H1 (cell line): ENCODE measurements at regions not wholly inside any gene's neighbourhood (a gene's known extent, or its start where the extent isn't known, plus 50 kb on each side); places are given as distances from the start of the nearest gene placed in this dataset.

Experiments
- EGR1 ChIP-seq: IDR thresholded peaks from 2 replicates; pipeline ENCODE4 v1.6.1; 2011; ENCODE audit warnings: low read depth, low read length, borderline replicate concordance
- GABPA ChIP-seq: IDR thresholded peaks from 2 replicates; pipeline ENCODE4 v1.6.1; 2011; ENCODE audit warnings: mild to moderate bottlenecking, low read length, moderate library complexity, borderline replicate concordance; ENCODE audit not compliant: insufficient read depth
- JUND ChIP-seq: IDR thresholded peaks from 2 replicates; pipeline ENCODE4 v1.6.1; 2011; ENCODE audit warnings: mild to moderate bottlenecking, improper control_type of control experiment, low read length
- MAFK ChIP-seq: IDR thresholded peaks from 2 replicates; pipeline ENCODE4 v1.6.1; 2012; ENCODE audit warnings: low read depth, mild to moderate bottlenecking, improper control_type of control experiment, low read length
- POLR2A ChIP-seq, 2 experiments: IDR thresholded peaks; 1 replicate in 1 of 2; 2 replicates in 1 of 2; pipeline ENCODE4 v1.6.1; 2011; ENCODE audit warnings: low read depth in 2 of 2, low read length in 2 of 2, mild to moderate bottlenecking in 2 of 2; ENCODE audit errors: control extremely low read depth in 1 of 2
- POLR2AphosphoS5 ChIP-seq: IDR thresholded peaks from 2 replicates; pipeline ENCODE4 v1.6.1; 2011; ENCODE audit warnings: low read depth, low read length
- RAD21 ChIP-seq, 2 experiments: IDR thresholded peaks in 1 of 2; conservative IDR thresholded peaks in 1 of 2; 2 replicates each; pipeline ENCODE4 v1.6.1; 2011; ENCODE audit warnings: low read depth in 2 of 2, low read length in 2 of 2, improper control_type of control experiment in 1 of 2, inconsistent platforms in 1 of 2, mild to moderate bottlenecking in 1 of 2, moderate library complexity in 1 of 2
- RBBP5 ChIP-seq: IDR thresholded peaks from 2 replicates; pipeline ENCODE4 v1.7.1; 2012; ENCODE audit warnings: low read depth, mild to moderate bottlenecking, inconsistent platforms, low read length, moderate library complexity, borderline replicate concordance
- RNF2 ChIP-seq: fragments of 200-900, 300-1000 bp; sonication (generic); IDR thresholded peaks from 2 replicates; pipeline ENCODE4 v1.7.1; 2016; ENCODE audit warnings: borderline replicate concordance, low read depth, mild to moderate bottlenecking, antibody characterized with exemption, low read length; ENCODE audit not compliant: poor library complexity, severe bottlenecking; ENCODE audit errors: missing control alignments
- RXRA ChIP-seq: IDR thresholded peaks from 2 replicates; pipeline ENCODE4 v1.6.1; 2011; ENCODE audit warnings: low read depth, mild to moderate bottlenecking, low read length, moderate library complexity; ENCODE audit not compliant: insufficient read depth
- SIX5 ChIP-seq: IDR thresholded peaks from 2 replicates; pipeline ENCODE4 v1.6.1; 2011; ENCODE audit warnings: mild to moderate bottlenecking, low read depth, low read length
- SP2 ChIP-seq: IDR thresholded peaks from 2 replicates; pipeline ENCODE4 v1.6.1; 2012; ENCODE audit warnings: mild to moderate bottlenecking, low read length, inconsistent platforms
- TF ChIP-seq, protein P1 (sequence below), 3 experiments: IDR thresholded peaks; 1 replicate in 2 of 3; 2 replicates in 1 of 3; pipeline versions ENCODE4 v1.5.1 to v1.6.1; 2011; ENCODE audit warnings: low read length in 3 of 3, mild to moderate bottlenecking in 3 of 3, inconsistent platforms in 2 of 3, low read depth in 1 of 3, moderate library complexity in 1 of 3; ENCODE audit not compliant: insufficient read depth in 1 of 3; ENCODE audit errors: control extremely low read depth in 1 of 3
- TF ChIP-seq, protein P2 (sequence below): IDR thresholded peaks from 2 replicates; pipeline ENCODE4 v1.6.1; 2011; ENCODE audit warnings: low read depth, mild to moderate bottlenecking, low read length; ENCODE audit not compliant: insufficient read depth

DNA sequence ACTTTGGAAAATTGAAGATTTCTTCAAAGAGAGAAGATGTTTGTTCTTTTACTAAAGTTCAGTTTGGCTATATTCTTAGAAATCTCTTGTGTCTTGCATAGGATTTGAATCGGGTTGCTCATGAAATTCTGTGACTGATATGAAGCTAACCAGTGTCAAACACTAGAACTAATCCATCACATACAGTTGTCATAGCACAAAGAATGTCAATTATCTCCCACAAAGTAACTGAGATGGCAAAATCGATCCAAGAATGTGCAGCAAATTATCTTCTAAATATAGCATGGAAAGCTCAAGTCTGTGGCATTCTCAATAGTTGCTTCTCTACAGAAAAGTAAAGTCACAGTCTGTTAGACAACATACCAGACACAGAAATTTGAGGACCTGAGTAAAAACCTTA is 768.1 kb upstream of the LRRN3 start:
- TF ChIP-seq RXRA, result no peak
- no peak for TF ChIP-seq POLR2A (IDR thresholded peaks at IDR 0.05; ENCODE audit: control extremely low read depth in 1 of 2, low read depth in 2 of 2, low read length in 2 of 2)
- no peak for TF ChIP-seq MAFK
- no peak for TF ChIP-seq RNF2
- TF ChIP-seq, protein P1, sequence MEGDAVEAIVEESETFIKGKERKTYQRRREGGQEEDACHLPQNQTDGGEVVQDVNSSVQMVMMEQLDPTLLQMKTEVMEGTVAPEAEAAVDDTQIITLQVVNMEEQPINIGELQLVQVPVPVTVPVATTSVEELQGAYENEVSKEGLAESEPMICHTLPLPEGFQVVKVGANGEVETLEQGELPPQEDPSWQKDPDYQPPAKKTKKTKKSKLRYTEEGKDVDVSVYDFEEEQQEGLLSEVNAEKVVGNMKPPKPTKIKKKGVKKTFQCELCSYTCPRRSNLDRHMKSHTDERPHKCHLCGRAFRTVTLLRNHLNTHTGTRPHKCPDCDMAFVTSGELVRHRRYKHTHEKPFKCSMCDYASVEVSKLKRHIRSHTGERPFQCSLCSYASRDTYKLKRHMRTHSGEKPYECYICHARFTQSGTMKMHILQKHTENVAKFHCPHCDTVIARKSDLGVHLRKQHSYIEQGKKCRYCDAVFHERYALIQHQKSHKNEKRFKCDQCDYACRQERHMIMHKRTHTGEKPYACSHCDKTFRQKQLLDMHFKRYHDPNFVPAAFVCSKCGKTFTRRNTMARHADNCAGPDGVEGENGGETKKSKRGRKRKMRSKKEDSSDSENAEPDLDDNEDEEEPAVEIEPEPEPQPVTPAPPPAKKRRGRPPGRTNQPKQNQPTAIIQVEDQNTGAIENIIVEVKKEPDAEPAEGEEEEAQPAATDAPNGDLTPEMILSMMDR (IDR thresholded peaks at IDR 0.05; ENCODE audit: control extremely low read depth in 1 of 3, insufficient read depth in 1 of 3, low read depth in 1 of 3, low read length in 3 of 3), result no peak
- TF ChIP-seq RBBP5, result no peak
- TF ChIP-seq EGR1, result no peak
- TF ChIP-seq, protein P2, sequence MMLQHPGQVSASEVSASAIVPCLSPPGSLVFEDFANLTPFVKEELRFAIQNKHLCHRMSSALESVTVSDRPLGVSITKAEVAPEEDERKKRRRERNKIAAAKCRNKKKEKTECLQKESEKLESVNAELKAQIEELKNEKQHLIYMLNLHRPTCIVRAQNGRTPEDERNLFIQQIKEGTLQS, result no peak
- no peak for TF ChIP-seq JUND
- no peak for TF ChIP-seq POLR2AphosphoS5
- TF ChIP-seq RAD21 (IDR thresholded peaks at IDR 0.05 in 1 of 2, conservative IDR thresholded peaks at IDR 0.05 in 1 of 2; ENCODE audit: low read depth in 2 of 2, low read length in 2 of 2), result no peak
- TF ChIP-seq GABPA, result no peak
- no peak for TF ChIP-seq SP2
- no peak for TF ChIP-seq SIX5
